ENCODE measurements at regions not wholly inside any gene's neighbourhood (a gene's known extent, or its start where the extent isn't known, plus 50 kb on each side); places are given as distances from the start of the nearest gene placed in this dataset.

- no peak for TF ChIP-seq EZH2 (IDR thresholded peaks at IDR 0.05; ENCODE audit: borderline replicate concordance, low read depth, low read length, poor library complexity, severe bottlenecking)
- TF ChIP-seq, protein P1, sequence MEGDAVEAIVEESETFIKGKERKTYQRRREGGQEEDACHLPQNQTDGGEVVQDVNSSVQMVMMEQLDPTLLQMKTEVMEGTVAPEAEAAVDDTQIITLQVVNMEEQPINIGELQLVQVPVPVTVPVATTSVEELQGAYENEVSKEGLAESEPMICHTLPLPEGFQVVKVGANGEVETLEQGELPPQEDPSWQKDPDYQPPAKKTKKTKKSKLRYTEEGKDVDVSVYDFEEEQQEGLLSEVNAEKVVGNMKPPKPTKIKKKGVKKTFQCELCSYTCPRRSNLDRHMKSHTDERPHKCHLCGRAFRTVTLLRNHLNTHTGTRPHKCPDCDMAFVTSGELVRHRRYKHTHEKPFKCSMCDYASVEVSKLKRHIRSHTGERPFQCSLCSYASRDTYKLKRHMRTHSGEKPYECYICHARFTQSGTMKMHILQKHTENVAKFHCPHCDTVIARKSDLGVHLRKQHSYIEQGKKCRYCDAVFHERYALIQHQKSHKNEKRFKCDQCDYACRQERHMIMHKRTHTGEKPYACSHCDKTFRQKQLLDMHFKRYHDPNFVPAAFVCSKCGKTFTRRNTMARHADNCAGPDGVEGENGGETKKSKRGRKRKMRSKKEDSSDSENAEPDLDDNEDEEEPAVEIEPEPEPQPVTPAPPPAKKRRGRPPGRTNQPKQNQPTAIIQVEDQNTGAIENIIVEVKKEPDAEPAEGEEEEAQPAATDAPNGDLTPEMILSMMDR (conservative IDR thresholded peaks at IDR 0.05; ENCODE audit: low read depth, low read length), result no peak
Measured at GRCh38 chr22:34116126-34116525, 195.8 kb upstream of the LARGE1 start.

Data from A673 (cell line).